Ovary (tissue), 3 donors: ENCODE measurements at regions not wholly inside any gene's neighbourhood (a gene's known extent, or its start where the extent isn't known, plus 50 kb on each side); places are given as distances from the start of the nearest gene placed in this dataset.

Experiments used
- CTCF ChIP-seq, 3 donors: fragments of 450-650 bp in 2 of 3; fragments of 200-600 bp in 1 of 3; IDR thresholded peaks; one replicate each; pipeline versions ENCODE4 v1.5.1 to v1.8.0; 2016 to 2022; ENCODE audit warnings: antibody characterized with exemption in 3 of 3, mild to moderate bottlenecking in 1 of 3
- POLR2A ChIP-seq: fragments of 450-650 bp; IDR thresholded peaks from one replicate; pipeline ENCODE4 v1.6.1; 2017; ENCODE audit warnings: antibody characterized with exemption, mild to moderate bottlenecking, moderate library complexity
- donor health status: DM: no; HTN: no; CAD: no.

GRCh38 chr12:92416385-92416812 lies 270.8 kb upstream of the BTG1 start:
- TF ChIP-seq CTCF (IDR thresholded peaks at IDR 0.05) (no peak), POLR2A (no peak)
